Cardiac muscle cell (in vitro differentiated cells and primary cell): ENCODE measurements at regions not wholly inside any gene's neighbourhood (a gene's known extent, or its start where the extent isn't known, plus 50 kb on each side); places are given as distances from the start of the nearest gene placed in this dataset.

Experiments used
- DNase-seq, 2 donors: peaks; one replicate each; pipeline versions ENCODE4 v3.0.0 to v3.0.0-alpha.2; 2010 to 2017; ENCODE audit warnings: low read depth in 1 of 2, low spot score in 1 of 2
- H3K27ac ChIP-seq: fragments of 200-600 bp; sonication (generic); 2 replicates; pipeline ENCODE4 v1.5.1; 2016
- H3K27me3 ChIP-seq: fragments of 200-600 bp; sonication (generic); 2 replicates; pipeline ENCODE4 v1.6.0; 2016; ENCODE audit warnings: control low read depth
- H3K36me3 ChIP-seq: fragments of 200-600 bp; sonication (generic); 2 replicates; pipeline ENCODE4 v1.5.1; 2016; ENCODE audit warnings: control low read depth
- H3K4me1 ChIP-seq: fragments of 200-600 bp; sonication (generic); 2 replicates; pipeline ENCODE4 v1.8.1; 2017; ENCODE audit warnings: low read depth, mild to moderate bottlenecking, mixed run types
- H3K4me3 ChIP-seq: fragments of 200-600 bp; sonication (generic); 2 replicates; pipeline ENCODE4 v1.5.1; 2016; ENCODE audit warnings: mild to moderate bottlenecking
- H3K9me3 ChIP-seq: fragments of 200-600 bp; sonication (generic); 2 replicates; pipeline ENCODE4 v1.5.1; 2017; ENCODE audit warnings: low read depth, mild to moderate bottlenecking, control low read depth
- TF ChIP-seq, protein P1 (sequence below): IDR thresholded peaks from 2 replicates; pipeline ENCODE4 v1.5.1; 2012; ENCODE audit warnings: low read depth, mild to moderate bottlenecking, low read length

GRCh38 chr1:193579323-193579722 lies 392.9 kb upstream of the B3GALT2 start:
- no peaks in the 10 kb centered on the region for H3K36me3 ChIP-seq
- no peak for DNase-seq
- H3K4me1 ChIP-seq, result no peaks in the 10 kb centered on the region
- TF ChIP-seq, protein P1, sequence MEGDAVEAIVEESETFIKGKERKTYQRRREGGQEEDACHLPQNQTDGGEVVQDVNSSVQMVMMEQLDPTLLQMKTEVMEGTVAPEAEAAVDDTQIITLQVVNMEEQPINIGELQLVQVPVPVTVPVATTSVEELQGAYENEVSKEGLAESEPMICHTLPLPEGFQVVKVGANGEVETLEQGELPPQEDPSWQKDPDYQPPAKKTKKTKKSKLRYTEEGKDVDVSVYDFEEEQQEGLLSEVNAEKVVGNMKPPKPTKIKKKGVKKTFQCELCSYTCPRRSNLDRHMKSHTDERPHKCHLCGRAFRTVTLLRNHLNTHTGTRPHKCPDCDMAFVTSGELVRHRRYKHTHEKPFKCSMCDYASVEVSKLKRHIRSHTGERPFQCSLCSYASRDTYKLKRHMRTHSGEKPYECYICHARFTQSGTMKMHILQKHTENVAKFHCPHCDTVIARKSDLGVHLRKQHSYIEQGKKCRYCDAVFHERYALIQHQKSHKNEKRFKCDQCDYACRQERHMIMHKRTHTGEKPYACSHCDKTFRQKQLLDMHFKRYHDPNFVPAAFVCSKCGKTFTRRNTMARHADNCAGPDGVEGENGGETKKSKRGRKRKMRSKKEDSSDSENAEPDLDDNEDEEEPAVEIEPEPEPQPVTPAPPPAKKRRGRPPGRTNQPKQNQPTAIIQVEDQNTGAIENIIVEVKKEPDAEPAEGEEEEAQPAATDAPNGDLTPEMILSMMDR, result no peak
- no peaks in the 10 kb centered on the region for H3K9me3 ChIP-seq
- no peak overlapping the region for H3K4me3 ChIP-seq
- H3K27ac ChIP-seq, result no peak overlapping the region
- H3K27me3 ChIP-seq, result no peaks in the 10 kb centered on the region

- peaks cover under 1% of the 10 kb centered on the region for H3K4me1 ChIP-seq
- TF ChIP-seq, protein P1, result no peak
- no peak overlapping the region for H3K4me3 ChIP-seq
- H3K27ac ChIP-seq, result no peak overlapping the region
- no peaks in the 10 kb centered on the region for H3K27me3 ChIP-seq
- H3K9me3 ChIP-seq, result no peaks in the 10 kb centered on the region
- no peak for DNase-seq
- H3K36me3 ChIP-seq, result no peaks in the 10 kb centered on the region
Measured at GRCh38 chr1:193574913-193575312, 388.5 kb upstream of the B3GALT2 start.

- H3K27ac ChIP-seq, result peak overlapping the region; percentile 75
- no peaks in the 10 kb centered on the region for H3K36me3 ChIP-seq
Measured at GRCh38 chr1:193569983-193570269, 383.5 kb upstream of the B3GALT2 start.

GRCh38 chr1:193569096-193569982 lies 382.9 kb upstream of the B3GALT2 start:
- Histone ChIP-seq H3K9me3 (no peaks in the 10 kb centered on the region), H3K27me3 (no peaks in the 10 kb centered on the region), H3K27ac (peak overlapping the region; percentile 75), H3K4me3 (no peak overlapping the region), H3K4me1 (peaks cover 22% of the 10 kb centered on the region), H3K36me3 (no peaks in the 10 kb centered on the region)
- peak; percentile 32 to 80 for DNase-seq
- TF ChIP-seq, protein P1, result no peak

More at GRCh38 chr1:193569983-193570269, 383.5 kb upstream of the B3GALT2 start:
- Histone ChIP-seq H3K9me3 (no peaks in the 10 kb centered on the region), H3K27me3 (no peaks in the 10 kb centered on the region), H3K4me3 (no peak overlapping the region), H3K4me1 (peaks cover 22% of the 10 kb centered on the region)
- TF ChIP-seq, protein P1, result no peak
- no peak for DNase-seq

GRCh38 chr1:193568512-193568911 lies 382.1 kb upstream of the B3GALT2 start:
- H3K27me3 ChIP-seq, result no peaks in the 10 kb centered on the region
- no peak for DNase-seq

More at GRCh38 chr1:193568512-193568911, 382.1 kb upstream of the B3GALT2 start:
- peak overlapping the region; percentile 75 for H3K27ac ChIP-seq
- no peaks in the 10 kb centered on the region for H3K36me3 ChIP-seq
- no peak overlapping the region for H3K4me3 ChIP-seq
- TF ChIP-seq, protein P1, result no peak
- H3K4me1 ChIP-seq, result peaks cover 22% of the 10 kb centered on the region
- H3K9me3 ChIP-seq, result no peaks in the 10 kb centered on the region
